NCI-H1436 treated with DMSO at 0.1 percent for 48 hours (cell line): ENCODE measurements at regions not wholly inside any gene's neighbourhood (a gene's known extent, or its start where the extent isn't known, plus 50 kb on each side); places are given as distances from the start of the nearest gene placed in this dataset.

Source experiments
- DNase-seq: peaks from one replicate; lab custom pipeline; 2025; lab: John Stamatoyannopoulos, UW

DNA sequence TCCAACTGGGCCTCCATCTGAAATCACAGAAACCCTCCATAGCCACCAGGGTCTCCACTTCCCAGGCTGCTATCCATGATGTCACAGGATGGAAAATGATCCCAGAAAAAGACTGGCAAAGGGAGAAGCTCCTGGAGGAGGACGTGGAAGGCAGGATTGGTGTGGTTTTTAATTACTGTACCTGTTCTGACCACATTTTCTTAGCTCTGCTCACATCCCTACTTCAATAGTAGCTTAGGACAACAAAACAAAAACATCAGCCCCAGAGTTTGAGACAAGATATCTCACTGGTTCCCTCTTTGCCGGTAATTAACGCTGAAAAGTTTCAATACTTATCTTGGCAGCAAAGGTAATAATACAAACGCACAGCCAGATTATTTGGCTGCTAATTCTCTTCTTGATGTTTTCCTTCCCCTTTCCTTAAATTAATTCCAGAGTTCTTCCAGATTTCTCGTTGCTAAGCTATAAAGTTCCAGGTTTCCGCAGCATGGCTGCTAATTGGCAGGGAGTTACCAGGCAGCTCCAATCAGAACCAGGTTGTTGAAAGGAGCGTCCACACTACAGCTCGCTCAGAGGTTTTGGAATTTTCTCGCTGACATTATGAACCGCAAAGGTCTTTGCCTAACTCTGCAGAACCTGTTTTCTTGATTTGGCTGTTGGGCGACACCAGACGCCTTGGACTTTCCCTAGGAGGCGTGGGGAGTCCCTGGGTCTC lies 263.4 kb downstream of the MRTFB start:
- DNase-seq: no peak

DNA sequence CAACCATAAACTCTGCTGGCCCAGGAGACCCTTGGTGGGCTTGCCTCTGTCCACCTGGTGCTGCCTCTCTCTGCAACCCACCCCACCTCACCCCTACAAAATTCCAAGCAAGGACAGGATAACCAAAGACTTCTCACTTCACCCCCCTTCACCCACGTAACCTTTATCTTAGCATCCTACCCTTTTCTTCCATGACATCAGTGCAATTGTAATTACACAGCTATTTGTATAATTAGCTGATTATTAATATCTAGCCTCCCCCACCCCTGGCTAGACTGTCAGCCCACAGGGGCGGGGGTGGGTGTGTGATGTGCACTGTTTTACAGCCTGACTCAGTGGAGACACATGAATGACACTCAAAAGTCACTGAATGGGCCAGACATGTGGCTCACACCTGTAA lies 262.2 kb downstream of the MRTFB start:
- no peak for DNase-seq

DNA sequence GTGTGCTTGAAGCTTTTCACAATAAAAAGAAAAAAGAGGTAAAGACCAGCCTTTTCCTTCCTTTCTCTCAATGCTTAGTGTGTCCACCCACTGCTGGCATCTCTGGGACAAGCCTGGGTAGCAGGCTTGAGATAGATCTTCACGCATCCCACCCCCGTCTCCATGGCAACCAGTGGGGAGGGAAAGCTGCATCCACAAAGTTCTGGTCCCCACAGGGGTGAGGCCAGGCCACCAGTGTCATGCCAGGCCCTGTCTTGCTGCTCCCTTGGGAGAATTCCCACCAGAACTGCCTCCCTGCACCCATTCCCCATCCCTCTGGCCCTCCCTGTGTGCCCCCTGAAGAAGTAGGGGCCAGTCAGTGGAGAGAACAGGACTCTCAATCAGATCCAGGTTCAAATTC lies 259.9 kb downstream of the MRTFB start:
- DNase-seq: no peak

DNA sequence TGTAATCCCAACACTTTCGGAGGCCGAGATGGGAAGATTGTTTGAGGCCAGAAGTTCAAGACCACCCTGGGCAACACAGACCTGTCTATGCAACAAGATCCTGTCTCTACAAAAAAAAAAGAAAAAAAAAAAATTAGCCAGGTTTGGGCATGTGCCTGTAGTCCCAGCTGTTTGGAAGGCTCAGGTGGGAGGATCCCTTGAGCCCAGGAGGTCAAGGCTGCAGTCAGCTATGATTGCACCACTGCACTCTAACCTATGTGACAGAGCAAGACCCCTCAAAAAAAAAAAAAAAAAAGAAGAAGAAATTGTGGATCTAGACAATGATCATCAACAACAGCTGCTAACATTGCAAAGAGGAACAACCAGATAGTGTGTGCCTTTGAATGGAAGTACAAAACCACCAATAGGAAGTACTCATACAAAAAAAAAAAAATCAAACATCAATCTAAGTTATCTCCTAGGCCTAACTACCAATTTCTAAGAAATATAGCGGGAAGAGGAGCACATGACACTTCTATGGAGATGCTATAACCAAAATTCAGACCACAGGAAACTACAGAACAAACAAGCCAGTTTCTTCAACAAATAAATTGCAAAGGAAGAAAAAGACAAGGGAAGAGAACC lies 258.7 kb downstream of the MRTFB start:
- no peak for DNase-seq

DNA sequence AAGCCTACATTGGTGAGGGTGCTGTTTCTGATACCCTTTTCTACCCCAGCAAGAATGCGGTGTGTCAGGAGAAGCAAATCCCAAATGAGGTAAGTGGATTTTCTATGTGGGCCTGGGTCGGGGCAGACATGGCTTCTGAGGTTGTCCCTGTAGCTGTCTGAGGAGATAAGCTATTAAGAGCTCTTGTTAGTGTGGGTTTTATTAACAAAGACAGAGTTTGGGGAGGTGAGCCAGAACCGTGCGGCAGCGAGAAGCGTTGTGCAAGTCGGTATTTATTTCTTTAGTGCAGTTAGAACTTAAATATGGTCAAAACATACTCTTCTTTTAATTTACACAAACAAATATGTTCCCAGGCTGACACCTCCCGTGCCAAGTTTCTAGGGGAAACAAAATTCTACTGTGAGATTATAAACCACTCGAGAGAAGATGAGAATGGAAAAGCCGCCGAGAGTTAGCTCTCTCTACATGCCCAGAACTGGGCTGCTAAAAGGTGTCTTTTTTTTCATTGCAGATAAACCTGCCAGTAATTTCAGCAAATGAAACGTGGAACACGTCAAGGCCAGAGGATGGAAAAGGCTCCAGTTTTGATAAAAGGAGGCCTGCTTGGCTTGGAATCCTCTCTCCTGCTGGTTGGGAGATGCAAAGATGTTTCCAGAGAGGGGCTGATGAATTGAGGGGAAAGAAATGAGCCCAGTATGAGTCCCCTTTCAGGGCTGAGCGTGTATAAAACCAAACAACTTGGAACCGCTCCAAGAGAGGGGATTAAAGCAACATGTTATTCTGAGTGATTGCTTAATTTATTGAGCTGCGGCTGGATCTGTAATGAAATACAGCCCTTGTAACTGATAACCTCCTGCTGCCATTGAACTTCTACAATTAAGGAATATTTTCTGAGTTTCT lies 254.6 kb downstream of the MRTFB start:
- DNase-seq: no peak

DNA sequence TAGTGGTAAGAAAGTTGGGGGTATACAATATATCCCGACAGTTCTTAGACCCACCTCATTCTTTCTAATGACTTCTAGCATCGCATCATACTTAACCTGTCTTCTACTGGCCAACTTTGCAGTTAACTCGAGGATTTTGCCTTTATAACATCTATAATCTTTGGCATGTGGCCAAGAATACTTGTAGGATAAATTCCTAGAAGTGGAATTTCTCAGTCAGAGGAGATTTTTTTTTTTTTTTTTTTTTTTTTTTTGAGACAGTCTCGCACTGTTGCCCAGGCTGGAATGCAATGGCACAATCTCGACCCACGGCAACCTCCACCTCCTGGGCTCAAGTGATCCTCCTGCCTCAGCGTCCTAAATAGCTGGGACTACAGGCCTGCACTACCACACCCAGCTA lies 253.5 kb downstream of the MRTFB start:
- no peak for DNase-seq

DNA sequence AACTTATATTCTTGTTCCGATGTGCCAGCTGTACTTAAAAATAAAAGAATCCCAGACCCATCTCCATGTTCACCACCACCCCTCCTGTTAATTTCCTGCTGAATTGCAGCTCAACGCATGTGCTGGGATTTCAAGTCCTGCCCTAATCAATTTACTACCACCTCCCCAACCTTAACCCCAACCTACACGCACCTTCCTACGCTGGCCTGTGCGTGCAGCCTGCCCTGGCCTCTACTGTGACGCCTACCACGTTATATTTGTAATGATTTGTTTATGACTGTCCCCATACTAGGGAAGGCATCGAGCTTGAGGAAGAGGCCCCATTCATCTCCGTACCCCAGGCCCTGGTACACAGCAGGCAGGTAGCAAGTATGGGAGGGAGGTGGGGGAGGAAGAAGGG lies 251.1 kb downstream of the MRTFB start:
- no peak for DNase-seq

DNA sequence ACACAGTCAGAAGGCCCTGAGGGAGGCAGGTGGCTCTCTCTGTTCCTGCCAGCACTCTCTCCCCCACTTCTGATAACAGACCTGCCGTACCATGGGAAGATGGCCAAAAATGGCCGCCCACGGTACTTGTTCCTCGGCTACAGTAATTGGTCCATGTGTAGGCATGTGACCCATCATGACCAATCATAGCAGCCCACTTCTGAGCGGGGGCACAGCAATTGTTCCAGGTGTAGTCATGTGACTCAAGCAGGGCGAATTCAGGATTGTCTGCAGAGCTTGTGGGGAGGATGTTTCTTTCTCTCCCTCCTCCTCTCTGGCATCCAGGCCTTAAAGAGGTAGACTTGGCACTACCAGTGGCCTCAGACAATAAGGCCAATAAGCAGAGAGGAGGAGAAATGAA lies 250.4 kb downstream of the MRTFB start:
- peak; percentile 96 for DNase-seq

DNA sequence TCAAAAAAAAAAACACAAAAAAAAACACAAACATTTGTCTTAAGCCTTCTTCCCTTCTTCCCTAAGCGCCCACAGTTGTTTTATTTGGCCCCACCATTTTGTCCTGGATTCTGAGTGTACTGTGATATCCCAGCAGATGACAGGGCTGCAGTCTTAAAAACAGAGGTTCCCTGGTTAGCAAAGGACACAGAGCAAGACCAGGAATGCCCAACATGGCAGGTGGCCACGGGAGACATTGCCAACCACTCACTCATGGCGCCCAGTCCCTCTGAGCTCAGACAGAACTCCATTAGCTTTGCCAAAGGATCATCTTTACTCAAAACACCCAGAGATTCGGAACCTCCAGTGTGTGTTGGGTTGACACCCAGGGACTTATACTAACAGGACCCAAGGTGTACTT lies 249.3 kb downstream of the MRTFB start:
- DNase-seq: no peak
